H1 (cell line): ENCODE measurements at regions not wholly inside any gene's neighbourhood (a gene's known extent, or its start where the extent isn't known, plus 50 kb on each side); places are given as distances from the start of the nearest gene placed in this dataset.

Experiments used
- CTCF ChIA-PET: fragments of 300-600 bp; sonication (Branson Sonifier 250); formaldehyde crosslinking; loops from one replicate; lab custom pipeline; 2021; ENCODE audit not compliant: partially characterized antibody; lab: Charles Lee
- POLR2A ChIA-PET: fragments of 300-600 bp; sonication (Branson Sonifier 250); formaldehyde crosslinking; loops from one replicate; lab custom pipeline; 2021; ENCODE audit warnings: inconsistent platforms; ENCODE audit not compliant: partially characterized antibody; lab: Charles Lee
- DNase-seq, 2 experiments: peaks; one replicate each; pipeline versions ENCODE4 v3.0.0 to v3.0.0-alpha.2; 2010 to 2022; ENCODE audit warnings: low spot score in 2 of 2, low read depth in 1 of 2, mixed read lengths in 1 of 2
- FAIRE-seq: peaks from 2 replicates; lab custom pipeline; 2011; peaks lifted over from hg19 to GRCh38; lab: Jason Lieb, UNC
- H2AFZ ChIP-seq: 2 replicates; pipeline ENCODE4 v1.8.1; 2012; ENCODE audit warnings: low read length, inconsistent platforms
- H2AK5ac ChIP-seq: 2 replicates; pipeline ENCODE4 v1.6.1; 2013; ENCODE audit warnings: low read depth, low read length
- H2BK120ac ChIP-seq: replicated peaks from 2 replicates; pipeline ENCODE3; 2013; ENCODE audit warnings: low read depth, low read length, inconsistent platforms
- H2BK12ac ChIP-seq: 2 replicates; pipeline ENCODE4 v1.6.1; 2013; ENCODE audit warnings: low read depth, low read length
- H2BK15ac ChIP-seq: 2 replicates; pipeline ENCODE4 v1.6.1; 2013; ENCODE audit warnings: low read length
- H2BK20ac ChIP-seq: 2 replicates; pipeline ENCODE4 v1.6.1; 2013; ENCODE audit warnings: low read length
- H2BK5ac ChIP-seq: 2 replicates; pipeline ENCODE4 v1.6.1; 2013; ENCODE audit warnings: low read depth, low read length
- H3K14ac ChIP-seq: 2 replicates; pipeline ENCODE4 v1.6.1; 2013; ENCODE audit warnings: inconsistent platforms; ENCODE audit not compliant: insufficient read length
- H3K18ac ChIP-seq: 2 replicates; pipeline ENCODE4 v1.6.1; 2013; ENCODE audit warnings: low read length; ENCODE audit errors: extremely low read depth
- H3K23ac ChIP-seq: 2 replicates; pipeline ENCODE4 v1.6.1; 2013; ENCODE audit warnings: inconsistent platforms; ENCODE audit not compliant: insufficient read length
- H3K23me2 ChIP-seq: 2 replicates; pipeline ENCODE4 v1.6.1; 2013; ENCODE audit warnings: low read depth, low read length
- H3K27ac ChIP-seq: 2 replicates; pipeline ENCODE4 v1.6.1; 2011; ENCODE audit warnings: low read depth, low read length, inconsistent platforms
- H3K27me3 ChIP-seq, 4 experiments: replicated peaks in 1 of 4; 1 replicate in 1 of 4; 2 replicates in 3 of 4; pipeline versions ENCODE4 v1.6.1 to v1.8.1; 2011 to 2013; ENCODE audit warnings: low read length in 3 of 4, mild to moderate bottlenecking in 3 of 4, inconsistent platforms in 2 of 4, mixed read lengths in 2 of 4, moderate library complexity in 1 of 4; ENCODE audit not compliant: control insufficient read depth in 3 of 4, insufficient read depth in 3 of 4; ENCODE audit errors: extremely low read depth in 1 of 4
- H3K36me3 ChIP-seq, 4 experiments: 2 replicates each; pipeline versions ENCODE4 v1.6.1 to v1.8.1; 2011 to 2013; ENCODE audit warnings: mild to moderate bottlenecking in 4 of 4, low read length in 3 of 4, moderate library complexity in 2 of 4, control low read depth in 1 of 4, inconsistent platforms in 1 of 4; ENCODE audit not compliant: insufficient read depth in 4 of 4, control insufficient read depth in 2 of 4
- H3K4ac ChIP-seq: replicated peaks from 2 replicates; pipeline ENCODE3; 2013; ENCODE audit warnings: low read length, low read depth, mixed read lengths, inconsistent platforms; ENCODE audit not compliant: insufficient read length
- H3K4me1 ChIP-seq, 4 experiments: replicated peaks in 1 of 4; 1 replicate in 1 of 4; 2 replicates in 3 of 4; pipeline versions ENCODE4 v1.6.1 to v1.8.1; 2011 to 2013; ENCODE audit warnings: low read length in 3 of 4, inconsistent platforms in 2 of 4, mixed read lengths in 1 of 4; ENCODE audit not compliant: insufficient read depth in 4 of 4, control insufficient read depth in 3 of 4
- H3K4me2 ChIP-seq, 2 experiments: 2 replicates each; pipeline versions ENCODE4 v1.6.1 to v1.8.1; 2011 to 2013; ENCODE audit warnings: low read depth in 2 of 2, low read length in 2 of 2, control low read depth in 1 of 2, inconsistent platforms in 1 of 2, mild to moderate bottlenecking in 1 of 2; ENCODE audit not compliant: insufficient read depth in 1 of 2
- H3K4me3 ChIP-seq, 4 experiments: fragments of 200-600, 300-600 bp in 1 of 4; sonication (generic), shearing (Covaris generic), sonication (Bioruptor Twin) in 1 of 4; 2 replicates each; pipeline versions ENCODE4 v1.5.1 to v1.8.1; 2011 to 2016; ENCODE audit warnings: low read length in 4 of 4, low read depth in 3 of 4, control low read depth in 2 of 4, inconsistent platforms in 2 of 4, mild to moderate bottlenecking in 2 of 4, mixed read lengths in 1 of 4, moderate library complexity in 1 of 4; ENCODE audit not compliant: insufficient read depth in 2 of 4; ENCODE audit errors: extremely low read depth in 1 of 4
- H3K56ac ChIP-seq: replicated peaks from 2 replicates; pipeline ENCODE3; 2013; ENCODE audit warnings: low read depth, mild to moderate bottlenecking, mixed read lengths, low read length, inconsistent platforms; ENCODE audit not compliant: insufficient read length
- H3K79me1 ChIP-seq: 2 replicates; pipeline ENCODE4 v1.6.1; 2013; ENCODE audit warnings: low read depth, low read length, control low read depth
- H3K79me2 ChIP-seq, 2 experiments: 2 replicates each; pipeline versions ENCODE4 v1.6.1 to v1.8.1; 2012 to 2013; ENCODE audit warnings: low read length in 2 of 2, mild to moderate bottlenecking in 2 of 2, inconsistent platforms in 1 of 2; ENCODE audit not compliant: insufficient read depth in 2 of 2, control insufficient read depth in 1 of 2
- H3K9ac ChIP-seq, 4 experiments: replicated peaks in 1 of 4; 1 replicate in 1 of 4; 2 replicates in 3 of 4; pipeline versions ENCODE4 v1.6.1 to v1.8.1; 2011 to 2013; ENCODE audit warnings: low read depth in 3 of 4, low read length in 3 of 4, control low read depth in 2 of 4, mild to moderate bottlenecking in 2 of 4, moderate library complexity in 2 of 4, inconsistent platforms in 1 of 4; ENCODE audit errors: extremely low read depth in 1 of 4
- H3K9me3 ChIP-seq, 2 experiments: 2 replicates each; pipeline versions ENCODE4 v1.6.1 to v1.8.1; 2012 to 2013; ENCODE audit warnings: mild to moderate bottlenecking in 2 of 2, moderate library complexity in 2 of 2, control low read depth in 1 of 2, inconsistent platforms in 1 of 2, low read depth in 1 of 2, low read length in 1 of 2, mixed read lengths in 1 of 2; ENCODE audit not compliant: insufficient read depth in 2 of 2
- H4K20me1 ChIP-seq, 2 experiments: replicated peaks in 1 of 2; 2 replicates each; pipeline versions ENCODE3 to v1.8.1; 2011 to 2013; ENCODE audit warnings: inconsistent platforms in 2 of 2, low read length in 2 of 2, mild to moderate bottlenecking in 1 of 2; ENCODE audit not compliant: insufficient read depth in 2 of 2, control insufficient read depth in 1 of 2
- H4K5ac ChIP-seq: 2 replicates; pipeline ENCODE4 v1.6.1; 2013; ENCODE audit warnings: low read length, low read depth, mixed read lengths, inconsistent platforms; ENCODE audit not compliant: insufficient read length
- H4K8ac ChIP-seq: 2 replicates; pipeline ENCODE4 v1.8.0; 2013; ENCODE audit warnings: mild to moderate bottlenecking, moderate library complexity, low read length, inconsistent platforms; ENCODE audit not compliant: insufficient read depth; ENCODE audit errors: extremely low read depth
- H4K91ac ChIP-seq: replicated peaks from 2 replicates; pipeline ENCODE3; 2013; ENCODE audit warnings: low read length, mixed read lengths, inconsistent platforms; ENCODE audit not compliant: insufficient read length
- BRCA1 ChIP-seq: IDR thresholded peaks from 2 replicates; pipeline ENCODE4 v1.6.1; 2012; ENCODE audit warnings: low read depth, low read length, improper control_type of control experiment
- CBX8 ChIP-seq: fragments of 300-800, 300-1000 bp; sonication (generic); IDR thresholded peaks from 2 replicates; pipeline ENCODE4 v1.7.1; 2016; ENCODE audit warnings: low read depth, low read length, borderline replicate concordance
- CREB1 ChIP-seq: IDR thresholded peaks from 2 replicates; pipeline ENCODE4 v1.6.1; 2012; ENCODE audit warnings: inconsistent platforms
- CTBP2 ChIP-seq: IDR thresholded peaks from 2 replicates; pipeline ENCODE4 v1.7.0; 2011; ENCODE audit warnings: borderline replicate concordance, mild to moderate bottlenecking, moderate library complexity, mixed read lengths, low read length; ENCODE audit not compliant: insufficient read depth, insufficient read length
- GTF2F1 ChIP-seq: IDR thresholded peaks from 2 replicates; pipeline ENCODE4 v1.6.1; 2012; ENCODE audit warnings: low read depth, low read length, improper control_type of control experiment, borderline replicate concordance
- KDM1A ChIP-seq: fragments of 200-600, 300-600 bp; sonication (generic); IDR thresholded peaks from 2 replicates; pipeline ENCODE4 v1.7.1; 2016; ENCODE audit warnings: mild to moderate bottlenecking, low read length, borderline replicate concordance
- KDM5A ChIP-seq: fragments of 200-600 bp; IDR thresholded peaks from 2 replicates; pipeline ENCODE4 v1.7.1; 2012; ENCODE audit warnings: mild to moderate bottlenecking, low read length, inconsistent platforms, mixed read lengths
- MAX ChIP-seq: IDR thresholded peaks from 2 replicates; pipeline ENCODE4 v1.6.1; 2012; ENCODE audit warnings: inconsistent platforms
- SP2 ChIP-seq: IDR thresholded peaks from 2 replicates; pipeline ENCODE4 v1.6.1; 2012; ENCODE audit warnings: mild to moderate bottlenecking, low read length, inconsistent platforms
- SP4 ChIP-seq: IDR thresholded peaks from 2 replicates; pipeline ENCODE4 v1.6.1; 2012; ENCODE audit warnings: low read length, inconsistent platforms
- TAF7 ChIP-seq: optimal IDR thresholded peaks from 2 replicates; pipeline ENCODE3; 2011; ENCODE audit warnings: low read depth, mild to moderate bottlenecking, inconsistent platforms, low read length, moderate library complexity, borderline replicate concordance
- USF2 ChIP-seq: IDR thresholded peaks from 2 replicates; pipeline ENCODE4 v1.6.1; 2011; ENCODE audit warnings: low read length, improper control_type of control experiment
- TF ChIP-seq, protein P1 (sequence below), 3 experiments: IDR thresholded peaks; 1 replicate in 2 of 3; 2 replicates in 1 of 3; pipeline versions ENCODE4 v1.5.1 to v1.6.1; 2011; ENCODE audit warnings: low read length in 3 of 3, mild to moderate bottlenecking in 3 of 3, inconsistent platforms in 2 of 3, low read depth in 1 of 3, moderate library complexity in 1 of 3; ENCODE audit not compliant: insufficient read depth in 1 of 3; ENCODE audit errors: control extremely low read depth in 1 of 3

- H3K79me2 ChIP-seq: no peaks in the 10 kb centered on the region
- DNase-seq (no peak), FAIRE-seq (no peak)
- H3K14ac ChIP-seq: no peak overlapping the region
- no peak overlapping the region for H3K23ac ChIP-seq
- no peak overlapping the region for H4K8ac ChIP-seq
- no peak overlapping the region for H3K4ac ChIP-seq
- POLR2A ChIA-PET: no interaction called here
- no peak overlapping the region for H2BK20ac ChIP-seq
- H2AFZ ChIP-seq: no peak overlapping the region
- H2BK12ac ChIP-seq: no peak overlapping the region
- no peaks in the 10 kb centered on the region for H3K4me1 ChIP-seq
- no peaks in the 10 kb centered on the region for H3K23me2 ChIP-seq
- H2BK15ac ChIP-seq: no peak overlapping the region
- no peak overlapping the region for H2BK5ac ChIP-seq
- H3K36me3 ChIP-seq: no peaks in the 10 kb centered on the region
- no peak overlapping the region for H4K5ac ChIP-seq
- H3K27ac ChIP-seq: no peak overlapping the region
- no peak overlapping the region for H4K91ac ChIP-seq
- no peak overlapping the region for H2BK120ac ChIP-seq
- CTCF ChIA-PET: interaction anchor here (0.7 kb wide), 1 partner anchor 362 kb away, joined by 3 read pairs; no protein-coding TSS in a partner anchor
- no peak overlapping the region for H2AK5ac ChIP-seq
- H3K9ac ChIP-seq: no peak overlapping the region
- no peaks in the 10 kb centered on the region for H3K9me3 ChIP-seq
- H3K18ac ChIP-seq: no peak overlapping the region
- no peaks in the 10 kb centered on the region for H3K27me3 ChIP-seq
- no peaks in the 10 kb centered on the region for H3K79me1 ChIP-seq
- no peak overlapping the region for H3K4me2 ChIP-seq
- H4K20me1 ChIP-seq: no peaks in the 10 kb centered on the region
- no peak overlapping the region for H3K4me3 ChIP-seq
- no peak overlapping the region for H3K56ac ChIP-seq
- TF ChIP-seq SP2 (no peak), TAF7 (no peak), KDM1A (no peak), KDM5A (no peak), CREB1 (no peak), SP4 (no peak), GTF2F1 (no peak), CBX8 (no peak), BRCA1 (no peak), CTBP2 (no peak), USF2 (no peak), MAX (no peak)
- TF ChIP-seq, protein P1, sequence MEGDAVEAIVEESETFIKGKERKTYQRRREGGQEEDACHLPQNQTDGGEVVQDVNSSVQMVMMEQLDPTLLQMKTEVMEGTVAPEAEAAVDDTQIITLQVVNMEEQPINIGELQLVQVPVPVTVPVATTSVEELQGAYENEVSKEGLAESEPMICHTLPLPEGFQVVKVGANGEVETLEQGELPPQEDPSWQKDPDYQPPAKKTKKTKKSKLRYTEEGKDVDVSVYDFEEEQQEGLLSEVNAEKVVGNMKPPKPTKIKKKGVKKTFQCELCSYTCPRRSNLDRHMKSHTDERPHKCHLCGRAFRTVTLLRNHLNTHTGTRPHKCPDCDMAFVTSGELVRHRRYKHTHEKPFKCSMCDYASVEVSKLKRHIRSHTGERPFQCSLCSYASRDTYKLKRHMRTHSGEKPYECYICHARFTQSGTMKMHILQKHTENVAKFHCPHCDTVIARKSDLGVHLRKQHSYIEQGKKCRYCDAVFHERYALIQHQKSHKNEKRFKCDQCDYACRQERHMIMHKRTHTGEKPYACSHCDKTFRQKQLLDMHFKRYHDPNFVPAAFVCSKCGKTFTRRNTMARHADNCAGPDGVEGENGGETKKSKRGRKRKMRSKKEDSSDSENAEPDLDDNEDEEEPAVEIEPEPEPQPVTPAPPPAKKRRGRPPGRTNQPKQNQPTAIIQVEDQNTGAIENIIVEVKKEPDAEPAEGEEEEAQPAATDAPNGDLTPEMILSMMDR (IDR thresholded peaks at IDR 0.05; ENCODE audit: control extremely low read depth in 1 of 3, insufficient read depth in 1 of 3, low read depth in 1 of 3, low read length in 3 of 3): no peak
These were observed 77.7 kb upstream of the FBXO11 start for GRCh38 chr2:47984041-47984440.
